Colonic mucosa (tissue), 4 donors: ENCODE measurements at regions not wholly inside any gene's neighbourhood (a gene's known extent, or its start where the extent isn't known, plus 50 kb on each side); places are given as distances from the start of the nearest gene placed in this dataset.

Source experiments
- DNase-seq: peaks from one replicate; pipeline ENCODE4 v3.0.0-alpha.2; 2020
- H3K27ac ChIP-seq: fragments of 200-600 bp; one replicate; pipeline ENCODE4 v1.8.0; 2021
- H3K27me3 ChIP-seq: fragments of 200-600 bp; one replicate; pipeline ENCODE4 v1.8.0; 2021
- H3K36me3 ChIP-seq: fragments of 200-600 bp; one replicate; pipeline ENCODE4 v1.8.0; 2021
- H3K4me1 ChIP-seq: fragments of 200-600 bp; one replicate; pipeline ENCODE4 v1.8.0; 2021; ENCODE audit warnings: mild to moderate bottlenecking
- H3K4me3 ChIP-seq: fragments of 200-600 bp; one replicate; pipeline ENCODE4 v1.8.0; 2021
- H3K9ac ChIP-seq, 2 donors: one replicate each; pipeline ENCODE4 v1.7.0; 2013; ENCODE audit warnings: control low read depth in 2 of 2, low read depth in 2 of 2, low read length in 2 of 2
- H3K9me3 ChIP-seq: fragments of 200-600 bp; one replicate; pipeline ENCODE4 v1.8.0; 2021
- CTCF ChIP-seq: fragments of 200-600 bp; IDR thresholded peaks from one replicate; pipeline ENCODE4 v1.8.0; 2022; ENCODE audit warnings: antibody characterized with exemption, mild to moderate bottlenecking
- intact Hi-C: fragments of 100-400 bp; cut with DNase I; formaldehyde crosslinking; loops from one replicate; pipeline ENCODE4 v1.14.1; 2022
- donor health status: healthy.
- donor health status: DM: no; HTN: no; CAD: no.
- donor health status: DM: no; HTN: no; CAD: no.

GRCh38 chr17:70813355-70813930, 644.1 kb downstream of the KCNJ2 start:
- Histone ChIP-seq H3K27ac (no peak overlapping the region), H3K4me1 (no peaks in the 10 kb centered on the region), H3K9ac (no peak overlapping the region), H3K36me3 (no peaks in the 10 kb centered on the region), H3K9me3 (no peaks in the 10 kb centered on the region), H3K27me3 (no peaks in the 10 kb centered on the region), H3K4me3 (no peak overlapping the region)
- DNase-seq, result no peak
- intact Hi-C loops, result no loop called here
- TF ChIP-seq CTCF, result no peak

- Histone ChIP-seq H3K9ac (no peak overlapping the region), H3K27me3 (no peaks in the 10 kb centered on the region), H3K36me3 (no peaks in the 10 kb centered on the region), H3K27ac (no peak overlapping the region), H3K4me3 (no peak overlapping the region), H3K4me1 (no peaks in the 10 kb centered on the region), H3K9me3 (no peaks in the 10 kb centered on the region)
- no peak for DNase-seq
- intact Hi-C loops, result no loop called here
- TF ChIP-seq CTCF, result no peak
Measured at GRCh38 chr17:70819183-70819582, 649.9 kb downstream of the KCNJ2 start.

- H3K4me1 ChIP-seq, result no peaks in the 10 kb centered on the region
- no peaks in the 10 kb centered on the region for H3K36me3 ChIP-seq
- no peak overlapping the region for H3K27ac ChIP-seq
- no peak overlapping the region for H3K4me3 ChIP-seq
- intact Hi-C loops, result no loop called here
- no peak for DNase-seq
- no peak for TF ChIP-seq CTCF
- no peak overlapping the region for H3K9ac ChIP-seq
- no peaks in the 10 kb centered on the region for H3K9me3 ChIP-seq
- no peaks in the 10 kb centered on the region for H3K27me3 ChIP-seq
Measured at GRCh38 chr17:70820276-70820675, 650.9 kb downstream of the KCNJ2 start.

- no peak overlapping the region for H3K9ac ChIP-seq
- no peaks in the 10 kb centered on the region for H3K4me1 ChIP-seq
- no peak overlapping the region for H3K27ac ChIP-seq
- no peak overlapping the region for H3K4me3 ChIP-seq
- no peak for DNase-seq
- intact Hi-C loops, result no loop called here
- no peaks in the 10 kb centered on the region for H3K36me3 ChIP-seq
- no peaks in the 10 kb centered on the region for H3K27me3 ChIP-seq
- TF ChIP-seq CTCF, result no peak
- H3K9me3 ChIP-seq, result no peaks in the 10 kb centered on the region
Measured at GRCh38 chr17:70825321-70826125, 656.2 kb downstream of the KCNJ2 start.

GRCh38 chr17:70829876-70830275, 660.5 kb downstream of the KCNJ2 start:
- no peak for DNase-seq
- Histone ChIP-seq H3K9ac (no peak overlapping the region), H3K9me3 (no peaks in the 10 kb centered on the region), H3K27ac (no peak overlapping the region), H3K4me1 (no peaks in the 10 kb centered on the region), H3K27me3 (no peaks in the 10 kb centered on the region), H3K36me3 (no peaks in the 10 kb centered on the region), H3K4me3 (no peak overlapping the region)
- intact Hi-C loops, result no loop called here
- TF ChIP-seq CTCF, result no peak
